ENCODE measurements at regions not wholly inside any gene's neighbourhood (a gene's known extent, or its start where the extent isn't known, plus 50 kb on each side); places are given as distances from the start of the nearest gene placed in this dataset.

- no peak for DNase-seq
Observed at GRCh38 chr9:119596703-119597102, 227.5 kb upstream of the BRINP1 start.

GRCh38 chr9:119588874-119589744, 219.9 kb upstream of the BRINP1 start:
- DNase-seq, result peak; percentile 90 to 98

- DNase-seq, result no peak
Observed at GRCh38 chr9:119577881-119578280, 208.6 kb upstream of the BRINP1 start.

- no peak for DNase-seq
Observed at GRCh38 chr9:119559986-119560385, 190.8 kb upstream of the BRINP1 start.

GRCh38 chr9:119559056-119559455, 189.8 kb upstream of the BRINP1 start:
- DNase-seq, result no peak

GRCh38 chr9:119556129-119556875, 187.1 kb upstream of the BRINP1 start:
- peak; percentile 67 to 84 for DNase-seq

GRCh38 chr9:119544492-119544891, 175.3 kb upstream of the BRINP1 start:
- peak; percentile 78 to 91 for DNase-seq

GRCh38 chr9:119537138-119537537, 167.9 kb upstream of the BRINP1 start:
- no peak for DNase-seq

GRCh38 chr9:119533504-119533903, 164.3 kb upstream of the BRINP1 start:
- DNase-seq, result peak in 1 of 2 experiments; percentile 16

- DNase-seq, result no peak
Observed at GRCh38 chr9:119526698-119527097, 157.5 kb upstream of the BRINP1 start.

- DNase-seq, result no peak
Observed at GRCh38 chr9:119523508-119523907, 154.3 kb upstream of the BRINP1 start.

- no peak for DNase-seq
Observed at GRCh38 chr9:119522381-119522780, 153.1 kb upstream of the BRINP1 start.

GRCh38 chr9:119509291-119509905, 140.2 kb upstream of the BRINP1 start:
- DNase-seq, result no peak

- no peak for DNase-seq
Observed at GRCh38 chr9:119501374-119501773, 132.1 kb upstream of the BRINP1 start.

- DNase-seq, result peak; percentile 46 to 76
Observed at GRCh38 chr9:119500072-119500771, 131.0 kb upstream of the BRINP1 start.

GRCh38 chr9:119487118-119487827, 118.0 kb upstream of the BRINP1 start:
- DNase-seq, result no peak

GRCh38 chr9:119483153-119483552, 113.9 kb upstream of the BRINP1 start:
- DNase-seq, result no peak

- DNase-seq, result no peak
Observed at GRCh38 chr9:119477197-119477596, 108.0 kb upstream of the BRINP1 start.

GRCh38 chr9:119458068-119458467, 88.8 kb upstream of the BRINP1 start:
- no peak for DNase-seq

GRCh38 chr9:119453980-119454379, 84.7 kb upstream of the BRINP1 start:
- DNase-seq, result peak in 1 of 2 experiments; percentile 73

GRCh38 chr9:119453490-119453911, 84.3 kb upstream of the BRINP1 start:
- peak in 1 of 2 experiments; percentile 67 for DNase-seq

GRCh38 chr9:119451426-119451825, 82.2 kb upstream of the BRINP1 start:
- DNase-seq, result peak in 1 of 2 experiments; percentile 21

Measured in NCI-H524 (cell line).